Spleen (tissue), 11 donors: ENCODE measurements at regions not wholly inside any gene's neighbourhood (a gene's known extent, or its start where the extent isn't known, plus 50 kb on each side); places are given as distances from the start of the nearest gene placed in this dataset.

ENCODE experiments used
- DNase-seq: peaks from one replicate; pipeline ENCODE4 v3.0.0-alpha.2; 2020
- H3K27ac ChIP-seq, 8 donors: fragments of 200-600 bp; sonication (generic) in 7 of 8; 1 replicate in 4 of 8; 2 replicates in 4 of 8; pipeline versions ENCODE4 v1.5.0 to v1.8.0; 2016 to 2021; ENCODE audit warnings: inconsistent platforms in 4 of 8, mild to moderate bottlenecking in 4 of 8, moderate library complexity in 1 of 8
- H3K27me3 ChIP-seq, 7 donors: fragments of 200-600 bp; sonication (generic) in 6 of 7; replicated peaks in 1 of 7; 1 replicate in 4 of 7; 2 replicates in 3 of 7; pipeline versions ENCODE4 v1.5.0 to v1.8.0; 2016 to 2021; ENCODE audit warnings: inconsistent platforms in 3 of 7, mild to moderate bottlenecking in 1 of 7
- H3K36me3 ChIP-seq, 6 donors: fragments of 200-600 bp; sonication (generic) in 5 of 6; 1 replicate in 4 of 6; 2 replicates in 2 of 6; pipeline versions ENCODE4 v1.5.0 to v1.8.0; 2016 to 2021; ENCODE audit warnings: inconsistent platforms in 2 of 6
- H3K4me1 ChIP-seq, 6 donors: fragments of 200-600 bp; sonication (generic) in 5 of 6; 1 replicate in 3 of 6; 2 replicates in 3 of 6; pipeline versions ENCODE4 v1.5.0 to v1.8.0; 2016 to 2021; ENCODE audit warnings: inconsistent platforms in 3 of 6
- H3K4me3 ChIP-seq, 8 donors: fragments of 200-600 bp; sonication (generic) in 7 of 8; 1 replicate in 4 of 8; 2 replicates in 4 of 8; pipeline versions ENCODE4 v1.5.0 to v1.8.0; 2016 to 2021; ENCODE audit warnings: inconsistent platforms in 4 of 8, mild to moderate bottlenecking in 4 of 8, moderate library complexity in 2 of 8
- H3K9me3 ChIP-seq, 8 donors: fragments of 200-600 bp; sonication (generic) in 7 of 8; 1 replicate in 4 of 8; 2 replicates in 4 of 8; pipeline versions ENCODE4 v1.5.0 to v1.8.0; 2016 to 2021; ENCODE audit warnings: inconsistent platforms in 4 of 8
- CTCF ChIP-seq, 11 experiments: fragments of 200-600 bp in 7 of 11; fragments of 450-650 bp in 4 of 11; sonication (generic) in 4 of 11; IDR thresholded peaks in 8 of 11; conservative IDR thresholded peaks in 3 of 11; 1 replicate in 7 of 11; 2 replicates in 4 of 11; pipeline versions ENCODE4 v1.4.0 to v1.8.0; 2016 to 2021; ENCODE audit warnings: antibody characterized with exemption in 11 of 11, inconsistent platforms in 4 of 11, mild to moderate bottlenecking in 1 of 11
- POLR2A ChIP-seq, 3 donors: fragments of 450-650 bp; IDR thresholded peaks; one replicate each; pipeline ENCODE4 v1.5.1; 2017; ENCODE audit warnings: antibody characterized with exemption in 3 of 3, mild to moderate bottlenecking in 1 of 3
- POLR2AphosphoS5 ChIP-seq, 3 donors: sonication (generic); formaldehyde crosslinking; IDR thresholded peaks; one replicate each; pipeline ENCODE4 v1.5.1; 2017; ENCODE audit warnings: antibody characterized with exemption in 3 of 3
- WGBS, 5 donors: extraction: QIAGEN DNeasy Blood & Tissue Kit in 3 of 5; methylation state at CpG; one replicate each; pipeline versions ENCODE4 v1.1.5 to v1.1.7; 2013 to 2018; 5-methylcytosine and 5-hydroxymethylcytosine counted together
- intact Hi-C: fragments of 100-400 bp; cut with DNase I; formaldehyde crosslinking; loops from one replicate; pipeline ENCODE4 v1.15.0; 2023; ENCODE audit warnings: low total_unique reads
- donor health status: healthy with polysubstance abuse.
- donor health status: DM: no; HTN: no; CAD: no; lungs with moderate emphysema.
- donor health status: DM: no; HTN: no; CAD: no.
- donor health status: Bipolar disorder and iron deficiency.
- donor health status: healthy.
- donor health status: DM: no; HTN: no; CAD: no.
- donor health status: DM: yes; HTN: yes; CAD: no.

DNA sequence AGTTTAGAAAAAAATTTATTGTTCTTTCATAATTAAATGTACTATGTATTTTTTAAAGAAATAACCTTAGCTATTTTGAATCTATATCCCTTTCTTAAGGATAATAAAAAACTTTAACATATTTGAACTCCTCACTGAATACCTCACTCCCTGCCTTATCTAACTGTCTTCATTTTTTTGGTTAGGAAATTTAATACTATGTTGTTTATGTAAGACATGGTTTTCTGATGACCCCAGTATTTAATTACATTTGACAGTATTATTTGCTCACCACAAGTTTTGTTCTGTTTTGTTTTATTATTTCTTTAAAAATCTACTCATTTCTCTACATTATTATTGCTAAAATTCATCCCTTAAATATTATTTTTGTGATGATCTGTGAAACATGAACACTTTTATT is 394.4 kb upstream of the ADGRB3 start:
- Histone ChIP-seq H3K27ac (no peak overlapping the region), H3K4me3 (no peak overlapping the region), H3K9me3 (peaks cover 0 to 5% (median 0%) of the 10 kb centered on the region in 8 donors), H3K36me3 (no peaks in the 10 kb centered on the region), H3K4me1 (no peaks in the 10 kb centered on the region), H3K27me3 (no peaks in the 10 kb centered on the region)
- DNase-seq, result no peak
- TF ChIP-seq POLR2A (IDR thresholded peaks at IDR 0.05), result no peak
- TF ChIP-seq CTCF (IDR thresholded peaks at IDR 0.05 in 8 of 11, conservative IDR thresholded peaks at IDR 0.05 in 3 of 11), result no peak
- no peak for TF ChIP-seq POLR2AphosphoS5 (IDR thresholded peaks at IDR 0.05)
- intact Hi-C loops, result no loop called here

DNA sequence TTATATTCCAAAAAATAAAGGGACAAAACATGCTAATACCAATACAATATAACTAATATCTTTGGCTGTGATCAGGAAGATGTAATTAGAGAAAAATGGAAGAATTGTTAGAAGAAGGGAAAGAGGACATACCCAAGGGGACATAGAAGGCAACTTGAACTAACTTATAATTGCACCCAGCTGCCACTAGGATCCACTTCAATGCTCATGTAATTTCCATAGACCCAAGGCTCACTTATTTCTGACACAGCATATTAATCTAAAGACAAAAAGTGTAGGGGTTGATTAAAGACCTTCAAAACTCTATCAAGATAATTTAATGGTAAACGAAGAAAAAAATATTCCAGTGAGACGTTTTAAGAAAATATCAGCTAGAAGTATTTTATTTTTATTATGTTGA is 396.0 kb upstream of the ADGRB3 start:
- H3K4me3 ChIP-seq, result no peak overlapping the region

GRCh38 chr6:68238097-68238601 is 396.9 kb upstream of the ADGRB3 start:
- Histone ChIP-seq H3K4me1 (no peaks in the 10 kb centered on the region), H3K27me3 (no peaks in the 10 kb centered on the region), H3K4me3 (no peak overlapping the region), H3K36me3 (no peaks in the 10 kb centered on the region), H3K9me3 (peaks cover 0 to 5% (median 0%) of the 10 kb centered on the region in 8 donors), H3K27ac (no peak overlapping the region)
- intact Hi-C loops, result no loop called here
- no peak for TF ChIP-seq CTCF (IDR thresholded peaks at IDR 0.05 in 8 of 11, conservative IDR thresholded peaks at IDR 0.05 in 3 of 11)
- no peak for TF ChIP-seq POLR2A (IDR thresholded peaks at IDR 0.05)
- no peak for TF ChIP-seq POLR2AphosphoS5 (IDR thresholded peaks at IDR 0.05)
- WGBS, 5 donors, result 8 to 18% (median 10%) methylated on average over 1 of the region's 1 CpG
- DNase-seq, result no peak

More for the DNA sequence above, 396.0 kb upstream of the ADGRB3 start:
- Histone ChIP-seq H3K36me3 (no peaks in the 10 kb centered on the region), H3K27me3 (no peaks in the 10 kb centered on the region), H3K4me1 (no peaks in the 10 kb centered on the region), H3K9me3 (peaks cover 0 to 5% (median 0%) of the 10 kb centered on the region in 8 donors), H3K27ac (no peak overlapping the region)
- 70 to 82% (median 75%) methylated on average over 2 of the region's 2 CpGs for WGBS, 5 donors
- DNase-seq, result no peak
- no peak for TF ChIP-seq CTCF (IDR thresholded peaks at IDR 0.05 in 8 of 11, conservative IDR thresholded peaks at IDR 0.05 in 3 of 11)
- no peak for TF ChIP-seq POLR2AphosphoS5 (IDR thresholded peaks at IDR 0.05)
- TF ChIP-seq POLR2A (IDR thresholded peaks at IDR 0.05), result no peak
- intact Hi-C loops, result no loop called here

- no peak overlapping the region for H3K4me3 ChIP-seq
- no peak for DNase-seq
- no peak overlapping the region for H3K27ac ChIP-seq
- H3K27me3 ChIP-seq, result no peaks in the 10 kb centered on the region
- H3K9me3 ChIP-seq, result peaks cover 0 to 5% (median 0%) of the 10 kb centered on the region in 8 donors
- no peaks in the 10 kb centered on the region for H3K36me3 ChIP-seq
- intact Hi-C loops, result no loop called here
- TF ChIP-seq CTCF (IDR thresholded peaks at IDR 0.05 in 8 of 11, conservative IDR thresholded peaks at IDR 0.05 in 3 of 11) (no peak), POLR2AphosphoS5 (IDR thresholded peaks at IDR 0.05) (no peak), POLR2A (IDR thresholded peaks at IDR 0.05) (no peak)
- H3K4me1 ChIP-seq, result no peaks in the 10 kb centered on the region
- 67 to 95% (median 74%) methylated on average over 6 of the region's 6 CpGs for WGBS, 5 donors
Observed at GRCh38 chr6:68237205-68237604, 397.9 kb upstream of the ADGRB3 start.
